ENCODE measurements at regions not wholly inside any gene's neighbourhood (a gene's known extent, or its start where the extent isn't known, plus 50 kb on each side); places are given as distances from the start of the nearest gene placed in this dataset.

GRCh38 chr6:145559836-145560235 lies 175.5 kb downstream of the EPM2A start:
- Histone ChIP-seq H2BK15ac (ENCODE audit: low read length) (no peak overlapping the region), H3K79me1 (ENCODE audit: low read depth, low read length) (no peaks in the 10 kb centered on the region)
- TF ChIP-seq CEBPB (IDR thresholded peaks at IDR 0.05; ENCODE audit: low read depth, low read length) (no peak), EZH2 (IDR thresholded peaks at IDR 0.05; ENCODE audit: low read depth, low read length, severe bottlenecking) (no peak), JUN (IDR thresholded peaks at IDR 0.05; ENCODE audit: low read depth, low read length) (no peak), NANOG (IDR thresholded peaks at IDR 0.05; ENCODE audit: insufficient read depth, low read depth, low read length, poor library complexity, severe bottlenecking) (no peak), SP2 (IDR thresholded peaks at IDR 0.05; ENCODE audit: low read length) (no peak), PHF8 (conservative IDR thresholded peaks at IDR 0.05; ENCODE audit: low read depth, low read length) (no peak), POLR2AphosphoS5 (IDR thresholded peaks at IDR 0.05; ENCODE audit: low read depth, low read length) (no peak), POU5F1 (IDR thresholded peaks at IDR 0.05; ENCODE audit: low read depth, low read length) (no peak), SRF (IDR thresholded peaks at IDR 0.05; ENCODE audit: low read depth, low read length) (no peak), CREB1 (IDR thresholded peaks at IDR 0.05) (no peak), KDM1A (IDR thresholded peaks at IDR 0.05; ENCODE audit: borderline replicate concordance, low read length) (no peak)
- TF ChIP-seq, protein P1, sequence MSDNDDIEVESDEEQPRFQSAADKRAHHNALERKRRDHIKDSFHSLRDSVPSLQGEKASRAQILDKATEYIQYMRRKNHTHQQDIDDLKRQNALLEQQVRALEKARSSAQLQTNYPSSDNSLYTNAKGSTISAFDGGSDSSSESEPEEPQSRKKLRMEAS (IDR thresholded peaks at IDR 0.05), result no peak

More at GRCh38 chr6:145559836-145560235, 175.5 kb downstream of the EPM2A start:
- Histone ChIP-seq H3K4me2 (ENCODE audit: insufficient read depth in 1 of 2, low read depth in 2 of 2, low read length in 2 of 2) (no peak overlapping the region), H3K56ac (replicated peaks; ENCODE audit: insufficient read length, low read depth, low read length) (no peak overlapping the region), H2BK12ac (ENCODE audit: low read depth, low read length) (no peak overlapping the region), H3K27me3 (replicated peaks in 1 of 4; ENCODE audit: control insufficient read depth in 3 of 4, extremely low read depth in 1 of 4, insufficient read depth in 3 of 4, low read length in 3 of 4) (no peaks in the 10 kb centered on the region), H4K91ac (replicated peaks; ENCODE audit: insufficient read length, low read length) (no peak overlapping the region), H3K23me2 (ENCODE audit: low read depth, low read length) (no peaks in the 10 kb centered on the region), H2AFZ (ENCODE audit: low read length) (no peak overlapping the region), H2BK120ac (replicated peaks; ENCODE audit: low read depth, low read length) (no peak overlapping the region), H3K79me2 (ENCODE audit: control insufficient read depth in 1 of 2, insufficient read depth in 2 of 2, low read length in 2 of 2) (no peaks in the 10 kb centered on the region), H3K9me3 (ENCODE audit: insufficient read depth in 2 of 2, low read depth in 1 of 2, low read length in 1 of 2) (no peaks in the 10 kb centered on the region), H2BK5ac (ENCODE audit: low read depth, low read length) (no peak overlapping the region), H3K23ac (ENCODE audit: insufficient read length) (no peak overlapping the region), H4K5ac (ENCODE audit: insufficient read length, low read depth, low read length) (no peak overlapping the region), H3K4me3 (ENCODE audit: extremely low read depth in 1 of 4, insufficient read depth in 2 of 4, low read depth in 3 of 4, low read length in 4 of 4) (no peak overlapping the region), H3K4ac (replicated peaks; ENCODE audit: insufficient read length, low read depth, low read length) (no peak overlapping the region), H2AK5ac (ENCODE audit: low read depth, low read length) (no peak overlapping the region), H3K4me1 (replicated peaks in 1 of 4; ENCODE audit: control insufficient read depth in 3 of 4, insufficient read depth in 4 of 4, low read length in 3 of 4) (no peaks in the 10 kb centered on the region), H3K9ac (replicated peaks in 1 of 4; ENCODE audit: extremely low read depth in 1 of 4, low read depth in 3 of 4, low read length in 3 of 4) (no peak overlapping the region), H3K36me3 (ENCODE audit: control insufficient read depth in 2 of 4, insufficient read depth in 4 of 4, low read length in 3 of 4) (no peaks in the 10 kb centered on the region), H3K27ac (ENCODE audit: low read depth, low read length) (no peak overlapping the region), H3K18ac (ENCODE audit: extremely low read depth, low read length) (no peak overlapping the region), H4K20me1 (replicated peaks in 1 of 2; ENCODE audit: control insufficient read depth in 1 of 2, insufficient read depth in 2 of 2, low read length in 2 of 2) (no peaks in the 10 kb centered on the region), H2BK20ac (ENCODE audit: low read length) (no peak overlapping the region), H4K8ac (ENCODE audit: extremely low read depth, insufficient read depth, low read length) (no peak overlapping the region), H3K14ac (ENCODE audit: insufficient read length) (no peak overlapping the region)
- FAIRE-seq (no peak), DNase-seq (ENCODE audit: low read depth in 1 of 2, low spot score in 2 of 2) (no peak)
- CTCF ChIA-PET (ENCODE audit: partially characterized antibody), result no interaction called here
- POLR2A ChIA-PET (ENCODE audit: partially characterized antibody), result no interaction called here
- WGBS, 2 experiments (ENCODE audit: extremely low coverage in 1 of 2, insufficient coverage in 1 of 2, insufficient read length in 1 of 2, insufficient replicate concordance in 2 of 2, low coverage in 1 of 2, low lambda C conversion rate in 2 of 2, missing lambda C conversion rate in 1 of 2), result 100% methylated on average over 1 of the region's 1 CpG; no CpG with 5 or more reads in 1 of the 2 experiments

Data from H1 (cell line).